ENCODE measurements at regions not wholly inside any gene's neighbourhood (a gene's known extent, or its start where the extent isn't known, plus 50 kb on each side); places are given as distances from the start of the nearest gene placed in this dataset.

DNA sequence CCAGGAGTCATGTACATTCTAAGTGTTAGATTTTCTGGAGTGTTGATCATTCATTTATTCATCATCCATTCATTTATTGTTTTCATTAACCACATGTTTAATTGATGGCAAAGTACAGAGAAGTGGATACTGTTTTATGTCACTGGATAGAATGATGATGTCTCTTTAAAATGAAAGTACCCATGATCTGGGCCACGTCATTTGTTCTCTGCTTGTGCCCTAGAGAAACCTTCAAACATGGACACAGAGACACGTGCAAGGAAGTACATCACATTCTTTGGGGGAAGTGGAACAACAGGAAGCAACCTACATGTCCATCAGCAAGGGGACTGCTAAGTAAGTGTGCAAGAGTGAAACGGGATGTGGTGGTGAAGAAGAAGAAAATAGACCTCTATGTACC lies 75.8 kb upstream of the TSHZ2 start:
- TF ChIP-seq, protein P1, sequence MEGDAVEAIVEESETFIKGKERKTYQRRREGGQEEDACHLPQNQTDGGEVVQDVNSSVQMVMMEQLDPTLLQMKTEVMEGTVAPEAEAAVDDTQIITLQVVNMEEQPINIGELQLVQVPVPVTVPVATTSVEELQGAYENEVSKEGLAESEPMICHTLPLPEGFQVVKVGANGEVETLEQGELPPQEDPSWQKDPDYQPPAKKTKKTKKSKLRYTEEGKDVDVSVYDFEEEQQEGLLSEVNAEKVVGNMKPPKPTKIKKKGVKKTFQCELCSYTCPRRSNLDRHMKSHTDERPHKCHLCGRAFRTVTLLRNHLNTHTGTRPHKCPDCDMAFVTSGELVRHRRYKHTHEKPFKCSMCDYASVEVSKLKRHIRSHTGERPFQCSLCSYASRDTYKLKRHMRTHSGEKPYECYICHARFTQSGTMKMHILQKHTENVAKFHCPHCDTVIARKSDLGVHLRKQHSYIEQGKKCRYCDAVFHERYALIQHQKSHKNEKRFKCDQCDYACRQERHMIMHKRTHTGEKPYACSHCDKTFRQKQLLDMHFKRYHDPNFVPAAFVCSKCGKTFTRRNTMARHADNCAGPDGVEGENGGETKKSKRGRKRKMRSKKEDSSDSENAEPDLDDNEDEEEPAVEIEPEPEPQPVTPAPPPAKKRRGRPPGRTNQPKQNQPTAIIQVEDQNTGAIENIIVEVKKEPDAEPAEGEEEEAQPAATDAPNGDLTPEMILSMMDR (conservative IDR thresholded peaks at IDR 0.05; ENCODE audit: low read length), result no peak
- no peak for TF ChIP-seq EZH2phosphoT487 (IDR thresholded peaks at IDR 0.05; ENCODE audit: borderline replicate concordance)
